ENCODE measurements at regions not wholly inside any gene's neighbourhood (a gene's known extent, or its start where the extent isn't known, plus 50 kb on each side); places are given as distances from the start of the nearest gene placed in this dataset.
A peak's percentile ranks its signal among the peaks of the same experiment; 100 is the strongest.
"Not testable (repeated sequence)": the region's sequence is repeated elsewhere in the genome, so short reads cannot be mapped to it uniquely, and the experiment has no call there.

DNA sequence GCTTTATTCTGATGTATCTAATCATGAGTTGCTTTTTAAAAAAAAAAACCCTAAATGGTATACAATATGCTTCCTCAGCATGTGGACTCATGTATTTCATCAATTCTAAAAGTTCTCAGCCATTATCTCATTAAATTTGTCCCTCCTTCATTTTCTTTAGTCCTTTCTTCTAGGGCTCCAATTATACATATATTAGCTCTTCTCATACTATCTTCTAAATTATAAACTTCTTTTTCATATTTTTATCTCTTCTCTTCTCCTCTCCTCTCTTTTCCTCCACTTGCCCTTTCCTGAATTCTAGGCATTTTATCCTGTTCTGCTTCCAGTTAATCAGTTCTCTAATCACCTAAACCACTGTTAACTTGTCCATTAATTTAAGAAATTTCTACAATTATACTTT is 55.0 kb upstream of the IL33 start:
- Mint-ChIP-seq H3K36me3 (peaks cover 2% of the 10 kb centered on the region), H3K27ac (no peak overlapping the region), H3K4me1 (no peaks in the 10 kb centered on the region), H3K4me3 (no peak overlapping the region), H3K27me3 (peaks cover 1% of the 10 kb centered on the region), H3K9me3 (peaks cover 0 to 21% (median 16%) of the 10 kb centered on the region in 3 donors)

DNA sequence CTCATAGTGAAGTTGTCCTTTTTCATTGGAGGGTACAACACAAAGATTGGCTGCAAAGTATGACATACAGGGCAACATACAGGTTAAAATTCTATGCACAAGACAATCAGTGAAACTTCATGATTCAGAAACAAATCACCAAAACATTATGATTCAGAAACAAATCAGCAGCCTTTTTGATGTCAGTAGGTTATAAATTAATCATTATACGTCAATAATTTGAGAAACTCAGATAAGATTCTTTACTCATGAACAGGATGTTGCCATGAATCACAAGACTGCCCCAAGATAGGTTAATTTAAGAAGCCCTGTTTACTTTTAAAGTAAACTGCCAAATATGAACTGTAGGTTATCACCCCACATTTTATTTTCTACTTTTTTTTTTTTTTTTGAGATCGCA is 62.2 kb upstream of the IL33 start:
- Mint-ChIP-seq H3K27ac (no peak overlapping the region), H3K36me3 (no peaks in the 10 kb centered on the region), H3K27me3 (peaks cover 2% of the 10 kb centered on the region), H3K4me3 (no peak overlapping the region), H3K9me3 (peaks cover 0 to 6% (median 0%) of the 10 kb centered on the region in 3 donors), H3K4me1 (no peaks in the 10 kb centered on the region)

DNA sequence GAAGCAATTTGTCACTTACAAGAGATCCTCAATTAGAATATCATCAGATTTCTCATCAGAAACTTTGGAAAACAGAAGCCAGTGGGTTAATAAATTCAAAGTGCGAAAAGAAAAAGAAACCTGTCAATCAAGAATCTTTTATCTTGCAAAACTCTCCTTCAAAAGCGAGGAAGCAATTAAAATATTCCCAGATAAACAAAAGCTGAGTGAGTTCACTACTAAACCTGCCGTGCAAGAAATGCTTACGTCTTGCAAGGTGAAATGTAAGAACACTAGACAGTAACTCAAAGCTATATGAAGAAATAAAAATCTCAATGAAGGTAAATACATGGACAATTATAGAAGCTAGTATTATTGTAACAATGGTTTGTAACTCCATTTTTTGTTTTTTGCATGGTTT is 62.8 kb upstream of the IL33 start:
- no peak overlapping the region for H3K4me3 Mint-ChIP-seq
- peaks cover 2% of the 10 kb centered on the region for H3K27me3 Mint-ChIP-seq
- H3K4me1 Mint-ChIP-seq = no peaks in the 10 kb centered on the region
- H3K9me3 Mint-ChIP-seq = peaks cover 0 to 6% (median 0%) of the 10 kb centered on the region in 3 donors
- H3K27ac Mint-ChIP-seq = no peak overlapping the region
- no peaks in the 10 kb centered on the region for H3K36me3 Mint-ChIP-seq

DNA sequence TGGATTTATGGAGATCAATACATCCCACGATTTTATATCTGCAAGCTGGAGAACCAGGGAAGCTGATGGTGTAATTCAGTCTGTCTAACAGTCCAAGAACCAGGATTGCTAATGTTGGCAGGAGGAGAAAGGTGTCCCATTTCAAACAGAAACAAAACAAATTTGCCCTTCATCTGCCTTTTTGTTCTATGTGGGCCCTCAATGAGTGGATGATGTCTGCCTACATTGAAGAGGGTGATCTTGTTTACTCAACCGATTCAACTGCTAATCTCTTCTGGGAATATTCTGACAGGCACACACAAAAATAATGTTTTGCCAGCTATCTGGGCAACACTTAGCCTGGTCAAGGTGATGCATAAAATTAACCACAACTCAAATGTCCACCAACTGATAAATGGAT is 65.1 kb upstream of the IL33 start:
- H3K4me3 Mint-ChIP-seq = no peak overlapping the region
- H3K36me3 Mint-ChIP-seq = no peaks in the 10 kb centered on the region
- H3K9me3 Mint-ChIP-seq = peaks cover 0 to 6% (median 0%) of the 10 kb centered on the region in 3 donors
- peaks cover 2% of the 10 kb centered on the region for H3K27me3 Mint-ChIP-seq
- H3K4me1 Mint-ChIP-seq = no peaks in the 10 kb centered on the region
- H3K27ac Mint-ChIP-seq = peak overlapping the region in 1 of 3 donors; percentile 24

DNA sequence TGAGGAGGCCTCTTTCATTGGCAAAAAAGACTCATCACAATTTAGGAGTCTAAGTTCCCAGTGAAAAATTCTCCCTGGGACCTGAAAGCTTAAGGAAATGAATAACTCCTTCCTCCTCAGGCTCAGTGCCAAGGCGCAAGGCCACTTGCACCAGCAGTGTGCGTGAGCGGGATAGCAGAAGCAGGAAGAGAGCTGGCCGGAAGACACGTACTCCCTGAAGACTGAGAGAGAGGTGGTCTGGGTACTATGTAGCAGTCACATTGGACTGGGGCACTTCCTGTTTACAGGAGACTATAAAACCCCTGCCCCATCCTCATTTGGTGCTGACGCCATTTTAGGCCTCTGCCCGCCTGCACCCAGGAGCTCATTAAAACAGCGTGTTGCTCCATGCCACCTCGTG is 66.3 kb upstream of the IL33 start:
- Mint-ChIP-seq H3K9me3 (peaks cover 0 to 6% (median 0%) of the 10 kb centered on the region in 3 donors), H3K4me3 (no peak overlapping the region), H3K36me3 (no peaks in the 10 kb centered on the region), H3K4me1 (no peaks in the 10 kb centered on the region), H3K27ac (no peak overlapping the region), H3K27me3 (peaks cover 2% of the 10 kb centered on the region)

DNA sequence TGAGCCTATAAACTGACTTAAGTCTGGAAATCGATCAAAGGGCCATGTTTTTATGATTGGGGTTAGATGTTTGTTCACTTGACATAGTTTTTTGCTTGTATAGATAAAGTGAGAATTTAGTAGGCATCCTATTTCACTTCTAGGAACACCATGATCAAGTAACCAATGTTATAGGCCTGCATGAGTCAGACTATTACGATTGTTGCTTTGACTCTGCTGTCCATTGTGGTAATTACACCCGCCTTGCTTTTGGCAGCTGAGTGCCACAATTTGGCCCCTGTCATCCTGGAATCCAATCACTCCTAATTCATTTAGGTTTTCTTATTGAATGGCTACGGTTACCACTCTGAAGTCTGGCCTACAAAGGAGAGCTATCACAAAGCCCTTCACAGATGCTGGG is 67.8 kb upstream of the IL33 start:
- no peak overlapping the region for H3K27ac Mint-ChIP-seq
- H3K36me3 Mint-ChIP-seq = no peaks in the 10 kb centered on the region
- no peaks in the 10 kb centered on the region for H3K4me1 Mint-ChIP-seq
- peaks cover 2% of the 10 kb centered on the region for H3K27me3 Mint-ChIP-seq
- H3K4me3 Mint-ChIP-seq = no peak overlapping the region
- H3K9me3 Mint-ChIP-seq = peaks cover 0 to 6% (median 0%) of the 10 kb centered on the region in 3 donors

DNA sequence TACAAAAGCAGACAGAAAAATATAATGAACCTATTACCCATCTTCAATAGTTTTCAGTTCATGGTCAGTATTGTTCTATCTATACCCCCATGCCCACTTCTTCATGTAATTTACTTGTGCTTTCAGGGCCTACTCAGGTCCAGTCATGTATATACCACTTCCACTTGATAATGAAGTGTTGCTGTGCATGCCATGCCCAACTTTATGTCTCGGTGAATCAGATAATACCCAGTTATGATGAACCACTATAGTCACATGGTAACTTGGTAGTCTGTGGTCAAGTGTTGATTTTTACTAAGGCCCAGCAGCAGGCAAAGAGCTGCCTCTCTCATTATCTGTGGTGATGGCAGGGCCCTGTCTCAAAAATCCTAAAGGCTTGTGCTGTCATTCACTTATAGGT is 70.7 kb upstream of the IL33 start:
- no peak overlapping the region for H3K27ac Mint-ChIP-seq
- H3K36me3 Mint-ChIP-seq = no peaks in the 10 kb centered on the region
- H3K9me3 Mint-ChIP-seq = peaks cover 0 to 4% (median 0%) of the 10 kb centered on the region in 3 donors
- H3K27me3 Mint-ChIP-seq = no peaks in the 10 kb centered on the region
- no peaks in the 10 kb centered on the region for H3K4me1 Mint-ChIP-seq
- H3K4me3 Mint-ChIP-seq = no peak overlapping the region

DNA sequence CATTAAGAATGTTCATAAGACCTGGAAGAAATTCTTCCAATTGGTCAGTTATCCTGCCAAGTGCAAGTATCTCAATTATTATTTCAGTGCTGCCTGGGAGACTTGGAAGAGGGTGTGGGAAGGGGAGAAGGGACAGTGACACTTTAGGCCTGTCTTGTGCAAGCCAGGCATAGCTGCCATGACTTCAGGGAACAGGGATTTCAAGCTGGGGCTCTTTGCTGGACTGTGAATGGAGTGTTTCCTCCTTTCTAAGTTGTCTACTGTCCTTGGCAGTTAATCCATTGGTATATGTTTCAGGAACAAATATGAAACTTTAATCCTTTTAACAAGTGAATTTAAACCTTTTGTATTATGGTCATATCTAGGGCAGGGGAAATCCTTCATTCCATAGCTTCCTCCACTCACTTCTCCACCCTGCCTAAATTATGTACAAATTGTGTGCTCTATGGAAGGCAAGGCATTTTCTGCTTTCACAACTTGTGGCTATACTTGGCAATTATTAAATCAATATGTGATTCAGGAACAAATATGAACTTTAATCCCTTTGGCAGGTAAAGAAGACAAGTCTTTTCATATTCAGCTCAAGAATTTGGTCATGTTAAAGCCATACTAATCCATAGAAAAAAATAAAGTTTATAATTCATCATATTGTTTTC is 72.7 kb upstream of the IL33 start:
- Mint-ChIP-seq H3K4me1 (no peaks in the 10 kb centered on the region), H3K4me3 (no peak overlapping the region), H3K27ac (no peak overlapping the region), H3K9me3 (peaks cover 0 to 4% (median 2%) of the 10 kb centered on the region in 3 donors), H3K36me3 (no peaks in the 10 kb centered on the region), H3K27me3 (no peaks in the 10 kb centered on the region)

DNA sequence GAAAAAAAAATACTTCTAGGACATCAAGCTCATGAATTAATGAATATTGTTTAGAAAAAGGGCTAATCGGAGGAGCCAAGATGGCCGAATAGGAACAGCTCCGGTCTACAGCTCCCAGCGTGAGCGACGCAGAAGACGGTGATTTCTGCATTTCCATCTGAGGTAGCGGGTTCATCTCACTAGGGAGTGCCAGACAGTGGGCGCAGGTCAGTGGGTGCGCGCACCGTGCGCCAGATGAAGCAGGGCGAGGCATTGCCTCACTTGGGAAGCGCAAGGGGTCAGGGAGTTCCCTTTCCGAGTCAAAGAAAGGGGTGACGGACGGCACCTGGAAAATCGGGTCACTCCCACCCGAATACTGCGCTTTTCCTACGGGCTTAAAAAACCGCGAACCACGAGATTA is 79.8 kb upstream of the IL33 start:
- H3K4me1 Mint-ChIP-seq, H3K27ac Mint-ChIP-seq, H3K36me3 Mint-ChIP-seq, H3K9me3 Mint-ChIP-seq, H3K4me3 Mint-ChIP-seq, H3K27me3 Mint-ChIP-seq: not testable (repeated sequence)

DNA sequence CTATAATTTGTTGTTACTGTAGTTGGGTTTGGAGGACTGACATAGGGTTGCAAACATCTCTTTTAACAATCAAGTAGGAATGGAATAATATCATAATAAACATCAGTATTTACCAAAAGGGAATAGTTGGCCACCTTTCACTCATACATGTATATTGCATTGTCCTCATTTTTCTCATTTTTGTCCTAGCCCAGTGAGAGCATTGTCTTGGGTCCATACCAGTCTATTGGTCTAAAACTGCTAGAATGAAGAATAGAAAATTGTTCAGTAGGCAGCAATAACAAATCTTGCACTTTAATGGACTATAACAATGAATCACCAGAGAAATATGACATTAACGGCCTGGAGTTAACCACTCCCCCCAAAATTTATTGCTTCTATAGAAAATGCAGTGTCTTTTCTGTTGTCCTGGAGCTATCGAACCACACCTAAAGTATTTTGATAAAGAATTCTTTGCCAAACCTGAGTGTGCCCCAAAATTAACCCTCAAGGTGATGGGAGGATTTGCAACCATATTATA is 80.9 kb upstream of the IL33 start:
- Mint-ChIP-seq H3K27ac (no peak overlapping the region), H3K4me1 (peaks cover 0 to 1% (median 0%) of the 10 kb centered on the region in 3 donors), H3K36me3 (no peaks in the 10 kb centered on the region), H3K9me3 (peaks cover 0 to 2% (median 0%) of the 10 kb centered on the region in 3 donors), H3K27me3 (no peaks in the 10 kb centered on the region), H3K4me3 (no peak overlapping the region)

DNA sequence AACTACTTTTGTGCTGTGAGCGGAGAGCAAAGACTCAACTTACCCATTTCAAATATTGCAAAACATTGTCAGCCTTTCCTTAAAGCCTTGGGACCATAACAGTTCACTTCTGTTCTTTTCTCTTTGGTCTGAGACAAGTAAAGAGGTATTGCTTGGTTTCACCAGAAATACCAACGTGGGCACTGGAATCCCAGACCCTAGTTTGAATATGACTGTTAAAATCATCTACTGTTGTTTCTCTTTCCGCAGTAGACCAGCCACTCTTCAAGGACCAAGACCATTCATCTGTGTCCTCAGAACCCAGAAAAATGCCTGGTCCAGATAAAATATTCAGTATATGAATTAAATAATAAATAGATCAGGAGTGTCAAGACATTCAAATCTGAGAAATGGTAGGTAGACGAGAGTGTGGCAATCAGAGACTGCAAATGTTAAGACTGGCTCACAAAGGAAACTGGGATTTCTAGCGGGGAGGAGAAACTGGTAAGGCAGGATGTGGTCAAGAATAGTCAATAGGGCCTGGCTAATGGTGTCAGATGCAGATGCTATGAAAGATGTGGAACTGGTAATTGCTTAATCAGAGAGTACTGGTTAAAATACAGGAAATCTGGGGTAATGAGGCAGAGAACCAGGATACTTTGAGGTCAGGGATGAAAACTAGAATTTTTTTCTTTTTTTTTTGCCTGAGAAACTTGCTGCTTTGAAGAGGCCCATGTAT is 82.1 kb upstream of the IL33 start:
- Mint-ChIP-seq H3K36me3 (no peaks in the 10 kb centered on the region), H3K9me3 (peaks cover 0 to 2% (median 0%) of the 10 kb centered on the region in 3 donors), H3K4me3 (no peak overlapping the region), H3K27me3 (no peaks in the 10 kb centered on the region), H3K4me1 (peaks cover 0 to 1% (median 0%) of the 10 kb centered on the region in 3 donors), H3K27ac (no peak overlapping the region)

DNA sequence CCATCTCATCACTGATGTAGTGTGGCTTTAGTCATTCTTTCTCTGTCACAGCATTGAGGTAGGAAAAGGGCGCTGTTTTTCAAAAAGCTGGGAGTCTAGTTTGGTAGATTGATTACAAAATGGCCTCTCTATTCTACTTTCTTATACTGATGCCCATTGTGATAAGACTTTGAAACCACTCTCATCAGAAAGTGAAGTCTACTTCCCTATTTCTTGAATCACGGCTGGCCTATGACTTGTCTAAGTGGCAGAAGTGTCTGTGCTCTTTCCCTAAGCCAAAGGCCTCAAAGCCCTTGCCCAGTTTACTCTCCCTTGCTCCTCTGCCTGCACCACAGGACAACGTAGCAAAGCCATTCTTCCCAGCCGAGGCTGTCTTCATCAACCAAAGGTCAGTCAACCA is 83.0 kb upstream of the IL33 start:
- peaks cover 0 to 1% (median 0%) of the 10 kb centered on the region in 3 donors for H3K4me1 Mint-ChIP-seq
- no peak overlapping the region for H3K27ac Mint-ChIP-seq
- H3K4me3 Mint-ChIP-seq = no peak overlapping the region

DNA sequence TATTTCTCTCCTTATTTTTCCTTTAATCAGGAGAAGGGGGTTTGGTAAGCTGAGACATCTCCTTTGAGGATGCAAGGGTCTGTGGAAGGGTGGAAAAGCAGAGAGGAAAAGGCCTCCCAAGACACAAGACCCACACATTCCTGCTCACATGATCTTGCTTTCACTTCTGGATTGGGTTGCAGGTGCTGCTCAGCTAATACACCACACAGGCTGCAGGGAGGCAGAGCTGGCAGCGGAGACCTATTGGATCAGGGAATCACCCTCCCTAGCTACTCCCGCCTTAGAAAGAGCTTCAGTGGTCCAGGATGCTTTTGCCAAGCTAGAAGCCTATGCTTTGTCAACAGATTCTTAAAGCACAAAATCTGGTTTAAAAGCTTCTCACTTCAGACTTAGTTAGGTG is 87.6 kb upstream of the IL33 start:
- no peaks in the 10 kb centered on the region for H3K36me3 Mint-ChIP-seq
- peaks cover 5% of the 10 kb centered on the region for H3K27me3 Mint-ChIP-seq

More for the DNA sequence above, 83.0 kb upstream of the IL33 start:
- Mint-ChIP-seq H3K9me3 (peaks cover 0 to 2% (median 0%) of the 10 kb centered on the region in 3 donors), H3K27me3 (no peaks in the 10 kb centered on the region), H3K36me3 (no peaks in the 10 kb centered on the region)

DNA sequence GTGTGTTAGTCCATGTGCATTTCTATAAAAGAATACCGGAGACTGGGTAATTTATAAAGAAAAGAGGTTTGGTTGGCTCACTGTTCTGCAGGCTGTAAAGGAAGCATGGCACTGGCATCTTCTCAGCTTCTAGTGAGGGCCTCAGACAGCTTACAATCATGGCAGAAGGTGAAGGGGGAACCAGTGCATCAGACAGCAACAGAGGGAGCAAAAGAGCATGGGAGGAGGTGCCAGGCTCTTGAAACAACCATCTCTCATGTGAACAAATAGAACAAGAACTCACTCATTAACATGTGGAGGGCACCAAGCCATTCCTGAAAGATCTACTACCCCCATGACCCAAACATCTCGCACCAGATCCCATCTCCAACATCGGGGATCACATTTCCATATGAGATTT is 89.2 kb upstream of the IL33 start:
- H3K9me3 Mint-ChIP-seq = peaks cover 0 to 4% (median 0%) of the 10 kb centered on the region in 3 donors
- no peak overlapping the region for H3K4me3 Mint-ChIP-seq
- no peak overlapping the region for H3K27ac Mint-ChIP-seq
- peaks cover 10% of the 10 kb centered on the region for H3K27me3 Mint-ChIP-seq
- no peaks in the 10 kb centered on the region for H3K36me3 Mint-ChIP-seq
- no peaks in the 10 kb centered on the region for H3K4me1 Mint-ChIP-seq

More for the DNA sequence above, 87.6 kb upstream of the IL33 start:
- no peak overlapping the region for H3K4me3 Mint-ChIP-seq
- no peak overlapping the region for H3K27ac Mint-ChIP-seq
- peaks cover 0 to 1% (median 0%) of the 10 kb centered on the region in 3 donors for H3K4me1 Mint-ChIP-seq
- peaks cover 0 to 4% (median 0%) of the 10 kb centered on the region in 3 donors for H3K9me3 Mint-ChIP-seq

DNA sequence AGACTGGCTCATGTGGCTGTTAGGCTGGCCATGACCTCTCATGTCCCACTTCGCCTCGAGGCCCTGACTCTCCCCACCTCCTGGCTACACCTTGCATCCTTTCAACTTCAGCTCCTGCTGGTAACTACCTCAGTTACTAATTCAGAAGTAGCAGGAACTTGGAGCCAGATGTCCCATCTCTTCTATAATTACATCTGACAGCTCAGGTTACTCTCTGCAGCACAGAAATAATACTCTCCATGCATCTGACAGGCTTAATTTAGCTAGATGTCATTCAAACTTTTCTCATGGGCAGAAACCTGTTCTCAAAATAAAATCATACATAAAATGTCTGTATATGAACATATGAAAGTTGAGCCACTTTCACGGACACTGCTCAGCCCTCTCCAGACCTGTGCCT is 92.2 kb upstream of the IL33 start:
- Mint-ChIP-seq H3K27ac (no peak overlapping the region), H3K36me3 (no peaks in the 10 kb centered on the region), H3K9me3 (peaks cover 0 to 2% (median 0%) of the 10 kb centered on the region in 3 donors), H3K4me3 (no peak overlapping the region), H3K27me3 (peaks cover 10% of the 10 kb centered on the region), H3K4me1 (no peaks in the 10 kb centered on the region)

DNA sequence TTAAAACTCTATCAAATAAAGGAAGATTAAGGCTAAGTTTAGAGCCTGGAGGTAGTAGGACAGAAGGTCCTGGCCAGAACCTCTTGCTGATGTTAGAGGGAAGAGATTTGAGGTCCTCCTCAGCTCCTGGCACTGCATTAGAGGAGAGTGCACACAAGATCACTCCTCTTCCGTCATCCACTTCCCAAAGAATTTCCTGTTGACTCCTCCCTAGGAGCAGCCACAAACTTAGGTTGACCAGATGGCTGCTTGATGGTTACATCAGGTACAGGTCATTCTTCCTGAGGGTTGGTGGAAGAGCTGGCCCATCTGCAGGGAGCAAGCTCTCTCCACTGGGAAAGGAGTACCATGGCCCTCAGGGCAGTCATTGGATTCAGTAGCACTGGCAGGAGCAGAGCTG is 93.9 kb upstream of the IL33 start:
- H3K36me3 Mint-ChIP-seq = no peaks in the 10 kb centered on the region
- peaks cover 10% of the 10 kb centered on the region for H3K27me3 Mint-ChIP-seq
- H3K27ac Mint-ChIP-seq = no peak overlapping the region
- H3K4me3 Mint-ChIP-seq = no peak overlapping the region
- H3K4me1 Mint-ChIP-seq = no peaks in the 10 kb centered on the region
- H3K9me3 Mint-ChIP-seq = peaks cover 0 to 3% (median 2%) of the 10 kb centered on the region in 3 donors

Measured in IgD-negative memory B cell (primary cell).